Head of caudate nucleus (tissue), 42 donors: ENCODE measurements at regions not wholly inside any gene's neighbourhood (a gene's known extent, or its start where the extent isn't known, plus 50 kb on each side); places are given as distances from the start of the nearest gene placed in this dataset.
A peak's percentile ranks its signal among the peaks of the same experiment; 100 is the strongest.
"Not testable (repeated sequence)": the region's sequence is repeated elsewhere in the genome, so short reads cannot be mapped to it uniquely, and the experiment has no call there.

Source experiments
- DNase-seq, 42 donors: peaks; one replicate each; pipeline versions ENCODE4 v3.0.0 to v3.0.0-alpha.2; 2020 to 2021; ENCODE audit warnings: mixed read lengths in 7 of 42
- intact Hi-C: fragments of 100-400 bp; cut with DNase I; formaldehyde crosslinking; loops from one replicate; pipeline ENCODE4 v1.15.0; 2022

DNA sequence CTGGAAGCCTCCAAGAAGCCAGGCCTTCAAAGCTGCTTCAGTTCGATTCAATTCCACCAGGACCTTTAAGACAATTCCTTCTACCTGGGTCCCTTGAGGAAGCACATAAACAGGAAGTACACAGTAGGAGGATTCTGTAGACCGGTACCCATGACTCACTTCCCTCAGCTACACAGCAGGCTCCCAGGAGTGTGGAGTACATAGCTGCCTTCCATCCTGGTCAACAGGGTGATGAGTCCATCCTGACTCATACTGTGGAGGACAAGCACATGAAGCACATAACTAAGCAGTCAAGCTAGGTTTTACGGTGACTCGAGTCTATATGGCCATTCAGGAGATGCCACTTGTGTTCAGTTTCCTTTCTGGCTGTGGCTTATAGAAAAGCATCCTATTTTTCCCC, 197.6 kb upstream of the RBM19 start:
- no peak for DNase-seq
- intact Hi-C loops, result loop anchor here (10.0 kb wide), 1 partner anchor 311 kb away; no protein-coding TSS in a partner anchor

DNA sequence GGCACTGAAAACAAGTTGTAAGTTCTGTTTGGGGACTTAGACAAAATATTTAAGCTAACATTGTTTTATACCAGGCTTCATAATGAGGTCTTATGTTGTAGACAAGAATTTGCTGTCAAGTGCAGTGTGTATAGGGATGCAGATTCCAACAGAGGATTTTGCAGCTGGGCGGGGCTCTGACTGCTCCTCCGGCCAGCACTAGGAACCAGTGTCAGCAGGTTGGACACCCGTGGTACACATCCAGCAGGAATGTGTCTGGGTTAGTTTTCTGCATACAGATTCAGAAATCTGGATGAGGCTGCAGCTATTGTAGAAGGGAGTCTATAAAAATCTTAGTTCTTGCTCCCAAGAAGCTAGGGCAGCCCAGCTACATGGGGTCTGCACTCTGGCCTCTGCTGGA, 194.3 kb upstream of the RBM19 start:
- intact Hi-C loops, result loop anchor here (10.0 kb wide), 1 partner anchor 314 kb away; no protein-coding TSS in a partner anchor
- no peak for DNase-seq

DNA sequence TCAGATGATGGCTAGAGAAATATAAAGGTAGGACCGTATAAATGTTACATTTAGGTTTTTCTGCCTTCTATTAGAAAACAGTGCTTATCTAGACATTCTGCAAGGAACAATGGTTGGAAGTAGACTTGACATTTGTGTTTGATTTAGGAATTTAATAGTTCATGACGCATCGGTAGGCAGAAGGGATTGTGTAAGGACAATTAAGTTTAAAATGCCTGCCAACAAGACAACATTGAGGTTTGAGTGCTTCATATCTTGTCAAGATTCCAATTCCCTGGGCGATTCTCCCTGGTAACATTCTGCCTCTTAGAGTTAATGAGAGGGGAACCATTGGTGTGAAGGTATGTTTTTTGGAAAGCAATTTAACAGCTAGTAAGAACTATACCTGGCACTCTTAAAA, 186.8 kb upstream of the RBM19 start:
- DNase-seq, result no peak
- intact Hi-C loops, result no loop called here

DNA sequence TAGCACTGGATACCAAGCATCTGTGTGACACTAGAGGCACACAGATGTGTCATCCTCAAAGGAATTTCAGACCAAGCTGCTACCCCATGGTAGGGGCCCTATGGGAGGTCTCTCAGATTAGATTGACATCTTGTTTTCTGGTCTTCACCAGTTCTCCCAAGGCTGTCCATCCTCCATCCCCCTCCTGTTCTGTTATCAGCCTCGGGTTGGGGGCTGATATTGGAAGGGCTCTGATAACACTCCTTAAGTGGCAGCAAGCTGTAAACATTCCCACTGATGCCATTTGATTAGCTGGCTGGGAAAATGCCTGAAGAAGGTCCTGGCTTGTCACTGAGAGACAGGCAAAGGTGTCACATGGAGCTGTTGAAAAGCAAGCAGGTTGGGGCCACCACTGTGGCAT, 185.9 kb upstream of the RBM19 start:
- no peak for DNase-seq
- intact Hi-C loops, result no loop called here

DNA sequence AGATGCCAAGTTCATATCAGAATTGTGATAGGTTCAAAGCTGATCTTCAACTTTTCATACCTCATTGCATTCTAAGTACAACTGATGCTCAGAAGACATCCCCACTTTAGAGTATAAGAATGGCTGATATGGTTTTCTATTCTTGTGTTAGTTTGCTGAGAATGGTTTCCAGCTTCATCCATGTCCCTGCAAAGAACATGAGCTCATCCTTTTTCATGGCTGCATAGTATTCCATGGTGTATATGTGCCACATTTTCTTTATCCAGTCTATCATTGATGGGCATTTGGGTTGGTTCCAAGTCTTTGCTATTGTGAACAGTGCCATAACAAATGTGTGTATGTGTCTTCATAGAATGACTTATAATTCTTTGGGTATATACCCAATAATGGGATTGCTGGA, 184.5 kb upstream of the RBM19 start:
- intact Hi-C loops, DNase-seq: not testable (repeated sequence)

DNA sequence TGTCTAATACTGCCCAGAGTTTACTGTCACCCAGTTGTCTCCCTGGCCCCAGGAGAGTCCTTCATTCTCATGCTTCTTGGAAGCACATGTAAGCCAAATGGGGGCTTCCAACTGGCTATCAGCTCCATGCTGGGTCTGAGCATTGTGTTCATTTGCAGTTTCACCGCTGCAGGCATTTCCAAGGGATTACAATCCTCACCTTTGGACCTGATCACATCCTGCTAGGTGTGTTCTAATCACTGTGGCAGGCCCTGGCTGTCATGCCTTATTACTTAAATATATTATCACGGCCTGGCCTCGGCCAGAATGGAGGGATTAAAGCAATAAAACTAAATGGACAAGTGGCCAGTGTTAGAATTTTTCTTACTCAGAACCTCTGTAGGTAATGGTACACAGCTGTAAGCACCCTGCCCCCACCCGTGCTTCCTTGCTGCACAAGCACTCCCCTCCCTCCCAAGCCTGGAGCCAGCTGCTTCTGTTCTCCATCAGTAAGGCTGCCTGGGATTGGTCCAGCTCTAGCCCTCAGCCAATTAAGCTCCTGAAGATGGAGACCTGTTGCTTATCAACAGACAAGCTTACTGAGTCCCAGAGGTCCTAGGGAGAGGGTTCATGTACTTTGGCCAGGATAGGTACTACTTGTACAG, 175.9 kb upstream of the RBM19 start:
- intact Hi-C loops, result no loop called here
- no peak for DNase-seq

DNA sequence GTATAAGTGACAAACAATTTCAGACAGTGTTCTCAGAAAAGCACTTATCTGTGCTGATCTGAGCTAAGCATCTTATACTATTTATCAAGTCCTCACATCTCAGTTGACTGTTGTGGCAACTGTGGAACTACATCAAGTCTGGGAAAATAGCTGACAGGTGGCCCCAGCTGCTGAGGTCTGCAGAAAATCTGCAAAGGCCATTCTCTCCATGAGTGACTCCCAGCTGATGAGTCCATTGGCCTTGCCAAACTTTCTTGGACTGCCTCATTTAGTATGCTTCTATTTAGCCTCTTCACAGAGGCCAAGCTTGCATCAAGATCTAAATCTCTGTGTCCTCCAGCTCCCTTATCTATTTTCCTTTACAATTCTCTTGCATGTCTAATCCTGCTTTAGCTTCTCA, 174.5 kb upstream of the RBM19 start:
- no peak for DNase-seq
- intact Hi-C loops, result no loop called here

DNA sequence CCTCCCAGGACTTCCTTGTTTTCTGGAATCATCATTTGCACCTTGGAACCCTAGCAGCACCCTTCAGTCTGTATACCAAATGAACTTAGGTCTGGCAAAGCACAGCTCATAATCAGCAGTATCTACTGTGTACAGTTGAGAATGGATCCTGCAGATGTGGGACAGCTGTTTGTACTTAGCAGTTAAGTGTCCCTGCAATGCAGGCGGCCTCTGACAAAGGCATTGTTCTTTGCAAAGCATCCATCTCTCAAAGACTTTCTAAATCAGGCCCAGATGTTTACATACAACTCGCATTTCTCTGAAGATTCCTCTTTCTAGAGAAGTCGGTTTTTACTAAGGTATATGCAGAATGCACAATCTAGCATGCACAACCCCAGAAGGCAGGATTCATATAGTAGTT, 170.5 kb upstream of the RBM19 start:
- DNase-seq, result no peak
- intact Hi-C loops, result no loop called here

DNA sequence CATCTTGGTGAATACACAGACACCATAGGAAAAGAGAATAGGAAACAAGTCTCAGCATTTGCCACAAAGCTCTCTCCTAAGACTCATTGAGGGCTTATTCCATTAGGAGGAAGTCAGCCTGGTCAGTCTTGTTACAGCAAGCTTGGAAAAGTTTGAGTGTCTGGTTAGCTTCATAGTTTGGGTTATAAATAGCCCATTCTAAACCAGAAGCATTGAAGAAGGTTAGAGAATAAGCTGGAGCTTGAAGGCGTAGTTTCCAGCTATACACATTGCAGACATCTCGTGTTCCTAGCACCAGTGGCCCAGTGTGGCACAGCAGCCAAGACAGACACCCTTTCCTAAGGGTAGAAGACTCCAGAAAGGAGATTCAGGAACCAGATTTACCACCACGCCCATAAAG, 168.8 kb upstream of the RBM19 start:
- intact Hi-C loops, result no loop called here
- no peak for DNase-seq

DNA sequence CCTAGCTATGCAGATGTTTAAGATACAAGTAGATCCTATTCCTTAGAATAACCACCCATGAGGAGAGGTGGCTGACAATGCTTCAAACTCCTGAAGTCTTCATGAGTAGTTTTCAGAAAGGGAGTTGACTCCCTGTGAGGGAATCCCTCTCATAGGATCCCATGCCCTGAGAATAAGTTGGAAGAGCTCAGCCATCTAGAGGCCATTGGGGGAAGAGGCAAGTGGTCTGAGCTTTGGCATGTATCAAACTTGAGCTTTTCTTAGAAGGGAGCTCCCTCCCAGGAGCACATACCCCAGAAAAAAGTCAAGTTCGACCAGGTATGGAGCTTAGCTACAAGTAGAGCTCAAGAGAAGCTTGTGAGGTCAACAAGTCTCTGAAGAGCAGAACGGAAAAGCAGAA, 165.7 kb upstream of the RBM19 start:
- intact Hi-C loops, result no loop called here
- DNase-seq, result no peak

DNA sequence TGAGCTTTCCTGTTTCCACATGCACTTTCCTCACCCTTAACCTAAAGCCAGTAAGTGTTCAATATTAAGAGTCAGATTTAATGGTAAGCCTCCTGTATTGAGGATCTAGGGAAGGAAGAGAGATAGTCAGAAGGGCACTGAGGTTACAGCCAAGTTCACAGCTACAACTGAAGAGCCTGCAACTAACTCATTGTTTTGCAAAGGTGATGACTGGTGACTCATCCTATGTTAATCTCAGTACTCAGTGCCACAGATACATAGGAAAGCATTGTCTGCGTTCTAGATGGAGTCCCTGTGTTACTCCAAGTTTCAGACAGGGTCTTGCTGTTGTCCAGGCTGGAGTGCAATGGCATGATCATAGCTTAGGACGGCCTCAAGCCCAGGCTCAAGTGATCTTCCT, 157.0 kb upstream of the RBM19 start:
- DNase-seq, result peak in 1 of 42 donors; percentile 6
- intact Hi-C loops, result no loop called here

DNA sequence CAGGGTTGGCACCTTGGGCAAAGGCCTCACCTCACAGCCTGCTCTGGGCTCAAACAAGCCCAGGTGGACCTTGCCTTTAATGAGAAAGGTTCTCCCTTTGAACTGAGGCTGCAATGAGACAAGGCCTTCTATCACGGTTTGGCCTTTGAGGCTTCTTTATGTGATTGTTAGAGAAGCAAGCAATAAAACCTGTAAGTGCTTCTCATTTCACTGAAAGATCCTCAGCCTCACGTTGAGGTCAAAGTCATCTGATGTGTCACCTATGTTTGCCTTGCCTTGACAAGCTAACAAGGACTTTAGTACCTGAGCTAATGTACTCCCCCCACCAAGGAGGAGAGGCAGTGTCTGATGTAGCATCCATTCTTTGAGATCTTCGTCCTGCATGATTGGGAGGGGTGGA, 155.9 kb upstream of the RBM19 start:
- intact Hi-C loops, result no loop called here

DNA sequence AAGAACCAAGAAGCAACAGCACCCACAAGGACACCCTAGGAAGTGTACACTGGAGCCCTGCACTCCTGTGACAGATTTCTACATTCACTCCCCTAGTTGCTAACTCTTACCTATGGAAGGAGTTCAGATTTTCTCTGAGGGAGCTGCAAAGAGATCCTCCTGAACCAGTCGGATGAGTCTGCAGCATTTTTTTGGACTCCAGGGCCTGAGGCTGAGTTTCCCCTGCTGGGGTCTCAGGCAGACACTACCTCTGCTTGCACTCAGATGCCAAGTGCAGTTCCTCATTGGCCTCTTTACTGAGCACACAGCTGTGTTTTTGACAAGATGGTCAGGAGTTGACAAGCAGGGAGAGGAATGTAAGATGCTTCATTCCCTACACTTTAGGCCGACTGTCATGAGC, 153.2 kb upstream of the RBM19 start:
- intact Hi-C loops, result no loop called here
- no peak for DNase-seq

More for the DNA sequence above, 155.9 kb upstream of the RBM19 start:
- no peak for DNase-seq

DNA sequence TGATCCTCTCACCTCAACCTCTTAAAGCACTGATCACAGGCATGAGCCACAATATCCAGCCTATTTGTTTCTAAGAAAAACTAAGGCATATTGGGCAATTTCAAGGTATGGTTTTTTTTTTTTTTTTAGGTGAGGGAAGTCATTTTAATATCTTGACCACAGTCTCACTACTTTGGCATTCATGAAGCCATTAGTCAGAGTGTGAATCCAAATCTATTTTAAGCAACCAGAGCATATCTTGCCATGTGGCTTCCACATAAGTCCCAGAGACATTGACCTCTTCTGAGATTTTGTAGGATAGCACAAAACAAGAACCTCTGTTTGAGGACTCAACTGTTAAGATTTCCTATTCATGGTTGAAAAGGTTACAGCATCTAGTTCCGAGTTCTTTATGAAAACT, 130.3 kb upstream of the RBM19 start:
- intact Hi-C loops, result no loop called here
- DNase-seq, result no peak

DNA sequence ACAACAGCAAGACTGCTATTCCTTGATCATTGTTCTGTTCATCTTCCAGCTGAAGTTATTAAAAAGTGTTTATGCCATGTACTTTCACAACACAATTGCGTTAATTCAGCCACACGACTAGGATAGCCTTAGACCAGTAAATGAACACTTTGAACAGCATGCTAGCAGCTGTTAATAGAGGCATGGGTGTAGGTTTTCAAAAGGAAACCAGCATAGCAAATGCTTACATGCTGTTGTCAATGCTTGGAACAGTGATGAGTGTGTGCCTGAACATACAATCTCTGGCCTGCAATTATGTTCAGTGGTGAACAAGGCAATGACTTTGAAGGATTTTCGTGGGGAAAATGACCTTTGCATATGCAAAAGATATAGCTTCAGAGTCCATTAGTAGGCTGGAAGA, 127.4 kb upstream of the RBM19 start:
- DNase-seq, result no peak
- intact Hi-C loops, result no loop called here

DNA sequence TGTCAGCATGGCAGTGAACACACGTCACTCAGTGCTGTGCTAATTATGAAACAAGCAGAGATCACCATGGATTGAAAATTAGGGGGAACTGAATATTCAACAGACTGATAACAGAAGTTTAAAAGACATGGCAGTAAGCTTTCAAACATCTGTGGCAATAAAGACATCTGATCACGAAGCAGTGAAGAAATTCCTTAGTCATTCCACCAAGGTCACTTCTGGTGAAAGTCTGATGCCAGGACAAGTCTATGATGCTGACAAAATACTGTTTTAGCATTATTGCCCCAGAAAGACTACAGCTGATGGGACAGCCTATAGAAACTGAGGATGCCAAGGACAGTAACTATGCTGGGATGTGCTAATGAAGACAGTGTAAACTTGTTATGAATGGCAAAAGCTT, 126.9 kb upstream of the RBM19 start:
- DNase-seq, result no peak

DNA sequence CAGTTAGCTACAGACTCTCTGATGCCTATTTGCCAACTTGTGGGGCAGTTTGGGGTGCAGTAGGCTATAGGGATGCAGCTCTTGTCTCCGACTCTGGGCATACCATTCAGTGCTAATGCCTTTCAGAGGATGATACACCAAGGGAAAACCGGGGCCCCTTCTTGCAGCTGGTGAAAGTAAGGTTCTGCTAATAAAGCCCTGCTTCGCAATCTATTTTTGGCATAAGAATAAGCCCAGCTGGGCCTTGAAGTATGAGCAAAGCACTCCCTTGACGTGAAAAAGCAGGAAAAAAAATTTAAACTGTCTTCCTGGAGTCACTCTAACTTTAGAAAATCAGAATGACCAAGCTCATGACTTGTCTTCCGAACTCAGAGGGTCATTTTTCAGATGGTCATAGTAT, 124.1 kb upstream of the RBM19 start:
- no peak for DNase-seq
- intact Hi-C loops, result no loop called here

More for the DNA sequence above, 126.9 kb upstream of the RBM19 start:
- intact Hi-C loops, result no loop called here

DNA sequence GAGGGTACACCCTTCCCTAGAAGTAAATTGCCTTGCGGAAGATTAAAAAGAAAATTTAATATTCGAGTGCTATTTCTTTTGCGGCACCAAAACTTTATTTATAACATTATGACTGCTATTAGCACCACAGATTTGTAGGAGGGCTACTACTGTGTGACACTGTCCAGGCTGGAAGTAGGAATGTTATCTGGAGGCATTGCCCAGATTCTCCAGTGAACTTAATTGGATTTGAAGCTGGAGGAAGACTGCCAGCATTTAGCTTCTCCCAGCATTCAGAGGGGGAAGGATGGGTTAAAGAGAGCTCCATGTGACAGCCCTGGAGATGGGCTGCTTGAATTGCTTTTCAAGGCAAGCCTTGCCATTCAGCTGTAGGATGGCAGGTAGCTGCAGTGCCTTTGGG, 107.0 kb upstream of the RBM19 start:
- no peak for DNase-seq
- intact Hi-C loops, result no loop called here

DNA sequence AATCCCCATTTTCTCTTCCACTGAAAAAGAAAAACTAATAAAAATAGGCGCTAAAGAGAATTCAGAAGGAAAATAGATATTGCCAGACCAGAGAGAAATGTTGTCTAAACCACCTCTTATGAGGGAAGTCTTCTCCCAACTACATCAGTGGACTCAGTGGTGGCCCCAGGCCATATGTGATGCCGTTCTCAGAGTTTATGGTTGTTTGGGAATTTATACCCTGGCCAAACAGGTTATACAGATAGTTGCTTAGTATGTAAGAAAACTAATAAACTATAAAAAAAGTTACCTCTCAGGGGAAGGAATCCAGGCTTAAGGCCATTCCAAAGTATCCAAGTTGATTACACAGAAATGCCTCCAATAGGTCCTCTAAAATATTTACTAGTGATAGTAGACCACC, 103.4 kb upstream of the RBM19 start:
- DNase-seq, result no peak
- intact Hi-C loops, result no loop called here

DNA sequence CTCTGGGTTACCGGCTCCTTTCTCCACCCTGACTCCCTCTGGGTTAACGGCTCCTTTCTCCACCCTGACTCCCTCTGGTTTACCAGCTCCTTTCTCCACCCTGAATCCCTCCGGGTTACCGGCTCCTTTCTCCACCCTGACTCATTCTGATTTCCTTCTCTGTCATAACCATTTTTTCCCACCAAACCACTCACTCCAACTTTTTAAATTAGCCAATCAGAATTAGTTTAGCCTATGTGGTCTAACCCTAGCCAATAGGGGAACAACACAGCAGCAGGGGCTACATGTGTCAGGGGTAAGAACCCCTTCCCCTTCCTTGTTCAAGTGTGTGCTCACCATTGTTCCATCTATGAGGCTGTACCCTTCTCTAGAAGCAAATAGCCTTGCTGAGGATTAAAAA, 98.4 kb upstream of the RBM19 start:
- DNase-seq, result no peak
- intact Hi-C loops, result no loop called here

DNA sequence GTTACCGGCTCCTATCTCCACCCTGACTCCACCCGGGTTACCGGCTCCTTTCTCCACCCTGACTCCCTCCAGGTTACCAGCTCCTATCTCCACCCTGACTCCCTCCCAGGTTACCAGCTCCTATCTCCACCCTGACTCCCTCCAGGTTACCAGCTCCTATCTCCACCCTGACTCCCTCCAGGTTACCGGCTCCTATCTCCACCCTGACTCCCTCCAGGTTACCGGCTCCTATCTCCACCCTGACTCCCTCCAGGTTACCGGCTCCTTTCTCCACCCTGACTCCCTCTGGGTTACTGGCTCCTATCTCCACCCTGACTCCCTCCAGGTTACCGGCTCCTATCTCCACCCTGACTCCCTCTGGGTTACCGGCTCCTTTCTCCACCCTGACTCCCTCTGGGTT, 97.9 kb upstream of the RBM19 start:
- DNase-seq, intact Hi-C loops: not testable (repeated sequence)

DNA sequence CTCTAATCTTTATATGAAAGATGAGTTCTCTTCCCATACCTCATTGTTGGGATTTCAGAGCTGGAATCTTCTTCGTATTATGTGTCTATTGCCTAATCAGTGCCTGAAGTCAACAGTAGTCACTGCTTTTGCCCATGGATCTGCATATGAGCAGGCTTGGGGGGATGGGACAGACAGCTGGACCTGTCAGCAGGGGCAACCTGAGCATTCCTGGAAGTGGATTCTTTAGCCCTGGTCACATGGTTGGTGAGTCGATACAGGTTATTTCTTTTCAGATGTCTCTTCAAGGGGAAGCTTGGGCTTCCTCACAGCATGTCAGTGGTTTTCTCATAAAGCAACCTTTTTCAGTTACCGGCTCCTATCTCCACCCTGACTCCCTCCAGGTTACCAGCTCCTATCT, 97.3 kb upstream of the RBM19 start:
- no peak for DNase-seq
- intact Hi-C loops, result no loop called here
